K562 (cell line): ENCODE measurements at regions not wholly inside any gene's neighbourhood (a gene's known extent, or its start where the extent isn't known, plus 50 kb on each side); places are given as distances from the start of the nearest gene placed in this dataset.
A peak's percentile ranks its signal among the peaks of the same experiment; 100 is the strongest.

Experiments
- ATAC-seq: fragments of 200-7000 bp; cut with Tn5 transposase; 3 replicates; pipeline ENCODE4 v1.9.1; 2020; ENCODE audit warnings: moderate library complexity
- BruUV-seq: library from RNA; stranded (reverse); fragments of 400-500 nt; replicated peaks from 2 replicates; lab custom pipeline; 2021; lab: Mats Ljungman, UMichigan
- CTCF ChIA-PET: fragments of 300-600 bp; formaldehyde crosslinking; extraction: SDS; loops from one replicate; lab custom pipeline; 2021; ENCODE audit warnings: low intra/inter-chr PET ratio; lab: Yijun Ruan, JAX
- POLR2A ChIA-PET: fragments of 300-600, 350-650 bp; sonication (Branson Sonifier 250); formaldehyde crosslinking; extraction: SDS; loops from one replicate; lab custom pipeline; 2021; ENCODE audit warnings: antibody characterized with exemption, inconsistent platforms; lab: Yijun Ruan, JAX
- DNase-seq, 4 experiments: peaks; one replicate each; pipeline versions ENCODE4 v3.0.0 to v3.0.0-alpha.2; 2011 to 2018; ENCODE audit warnings: low spot score in 3 of 4, mixed read lengths in 3 of 4; ENCODE audit errors: extremely low read depth in 1 of 4
- FAIRE-seq: peaks from 2 replicates; lab custom pipeline; 2011; peaks lifted over from hg19 to GRCh38; lab: Jason Lieb, UNC
- H2AFZ ChIP-seq: 2 replicates; pipeline ENCODE4 v1.6.0; 2011; ENCODE audit warnings: low read depth, low read length, control low read depth, inconsistent platforms
- H3K27ac ChIP-seq: fragments of 200-600 bp; 3 replicates; pipeline ENCODE4 v1.8.0; 2011; ENCODE audit warnings: low read depth, mild to moderate bottlenecking, control low read depth, inconsistent platforms, low read length, moderate library complexity, mixed read lengths; ENCODE audit errors: extremely low read depth
- H3K27me3 ChIP-seq, 2 experiments: fragments of 300-600 bp in 1 of 2; 2 replicates in 1 of 2; 3 replicates in 1 of 2; pipeline versions ENCODE4 v1.6.0 to v1.8.0; 2011; ENCODE audit warnings: inconsistent platforms in 2 of 2, low read length in 2 of 2, mild to moderate bottlenecking in 1 of 2, mixed read lengths in 1 of 2, moderate library complexity in 1 of 2; ENCODE audit not compliant: control insufficient read depth in 2 of 2, insufficient read depth in 2 of 2
- H3K36me3 ChIP-seq: fragments of 300-600 bp; 3 replicates; pipeline ENCODE4 v1.8.0; 2011; ENCODE audit warnings: mild to moderate bottlenecking, low read length, inconsistent platforms; ENCODE audit not compliant: control insufficient read depth, insufficient read depth
- H3K4me1 ChIP-seq, 2 experiments: fragments of 200-600 bp in 1 of 2; replicated peaks in 1 of 2; 2 replicates in 1 of 2; 3 replicates in 1 of 2; pipeline versions ENCODE4 v1.5.1 to v1.8.0; 2011; ENCODE audit warnings: inconsistent platforms in 2 of 2, low read length in 2 of 2, mild to moderate bottlenecking in 1 of 2, mixed read lengths in 1 of 2, moderate library complexity in 1 of 2; ENCODE audit not compliant: control insufficient read depth in 2 of 2, insufficient read depth in 2 of 2
- H3K4me2 ChIP-seq: 2 replicates; pipeline ENCODE4 v1.6.1; 2011; ENCODE audit warnings: low read length, control low read depth, inconsistent platforms, mixed read lengths; ENCODE audit not compliant: insufficient read depth
- H3K4me3 ChIP-seq: fragments of 200-600 bp; sonication (generic), shearing (Covaris generic); 2 replicates; pipeline ENCODE4 v1.5.1; 2016; ENCODE audit warnings: control low read depth, inconsistent platforms
- H3K79me2 ChIP-seq: fragments of 200-600 bp; 3 replicates; pipeline ENCODE4 v1.8.0; 2011; ENCODE audit warnings: low read length, inconsistent platforms; ENCODE audit not compliant: control insufficient read depth, insufficient read depth
- H3K9ac ChIP-seq, 2 experiments: 2 replicates each; pipeline versions ENCODE4 v1.6.0 to v1.6.1; 2011; ENCODE audit warnings: low read depth in 2 of 2, low read length in 2 of 2, control low read depth in 1 of 2, inconsistent platforms in 1 of 2, mild to moderate bottlenecking in 1 of 2, mixed read lengths in 1 of 2; ENCODE audit not compliant: insufficient read depth in 1 of 2
- H3K9me1 ChIP-seq: one replicate; pipeline ENCODE4 v1.6.0; 2011; ENCODE audit warnings: inconsistent platforms, mild to moderate bottlenecking, low read length, moderate library complexity; ENCODE audit not compliant: control insufficient read depth, insufficient read depth
- H3K9me3 ChIP-seq: replicated peaks from 2 replicates; pipeline ENCODE4 v1.5.1; 2011; ENCODE audit warnings: low read depth, low read length, inconsistent platforms; ENCODE audit not compliant: control insufficient read depth, insufficient read depth
- H4K20me1 ChIP-seq: replicated peaks from 2 replicates; pipeline ENCODE4 v1.6.1; 2011; ENCODE audit warnings: low read length, inconsistent platforms, mixed read lengths; ENCODE audit not compliant: control insufficient read depth, insufficient read depth
- DDX20 ChIP-seq: fragments of 450-650 bp; IDR thresholded peaks from 2 replicates; pipeline ENCODE4 v1.6.1; 2016; ENCODE audit warnings: missing genetic modification characterization, low read depth, mild to moderate bottlenecking, missing compliant biosample characterization, moderate library complexity
- ESRRB ChIP-seq: fragments of 250-450 bp; sonication (Bioruptor Pico); IDR thresholded peaks from 2 replicates; pipeline ENCODE4 v1.5.0; 2020; ENCODE audit warnings: mild to moderate bottlenecking, moderate library complexity, borderline replicate concordance
- ETV6 ChIP-seq, 3 experiments: fragments of 150-350 bp in 1 of 3; sonication (generic) in 1 of 3; formaldehyde crosslinking in 1 of 3; IDR thresholded peaks; 2 replicates each; pipeline versions ENCODE4 v1.6.1 to v1.8.0; 2014 to 2022; ENCODE audit warnings: borderline replicate concordance in 2 of 3, low read depth in 2 of 3, antibody characterized with exemption in 1 of 3, low read length in 1 of 3, mild to moderate bottlenecking in 1 of 3, missing genetic modification reagents in 1 of 3
- FOXJ2 ChIP-seq: fragments of 200-800 bp; sonication (Bioruptor generic); IDR thresholded peaks from 2 replicates; pipeline ENCODE4 v1.6.1; 2016; ENCODE audit warnings: missing genetic modification characterization, missing compliant biosample characterization
- GABPB2 ChIP-seq: fragments of 250-450 bp; sonication (Bioruptor Pico); conservative IDR thresholded peaks from 2 replicates; pipeline ENCODE4 v1.5.1; 2021; ENCODE audit warnings: mild to moderate bottlenecking
- MECOM ChIP-seq: fragments of 250-450 bp; sonication (Bioruptor Pico); IDR thresholded peaks from 2 replicates; pipeline ENCODE4 v1.8.0; 2022; ENCODE audit warnings: inconsistent platforms
- NFE2 ChIP-seq: IDR thresholded peaks from 2 replicates; pipeline ENCODE4 v1.6.1; 2014; ENCODE audit warnings: antibody characterized with exemption, low read depth
- RFX1 ChIP-seq: fragments of 450-650 bp; IDR thresholded peaks from 2 replicates; pipeline ENCODE4 v1.6.1; 2016; ENCODE audit warnings: mild to moderate bottlenecking, moderate library complexity
- SMARCE1 ChIP-seq: fragments of 450-650 bp; IDR thresholded peaks from 2 replicates; pipeline ENCODE4 v1.7.1; 2016; ENCODE audit warnings: mild to moderate bottlenecking
- SOX6 ChIP-seq: fragments of 450-650 bp; IDR thresholded peaks from 2 replicates; pipeline ENCODE4 v1.6.1; 2014; ENCODE audit warnings: mild to moderate bottlenecking
- SRSF3 ChIP-seq: fragments of 200-400 bp; formaldehyde crosslinking; IDR thresholded peaks from 2 replicates; pipeline ENCODE4 v1.6.1; 2016; ENCODE audit warnings: mild to moderate bottlenecking, low read length, moderate library complexity; ENCODE audit not compliant: insufficient read depth
- STAG1 ChIP-seq: sonication (generic); formaldehyde crosslinking; IDR thresholded peaks from 2 replicates; pipeline ENCODE4 v1.5.0; 2020; ENCODE audit warnings: missing genetic modification reagents, borderline replicate concordance
- THRB ChIP-seq: fragments of 450-650 bp; formaldehyde crosslinking; conservative IDR thresholded peaks from 2 replicates; pipeline ENCODE4 v1.4.0; 2022; ENCODE audit warnings: mild to moderate bottlenecking, missing genetic modification characterization
- ZNF232 ChIP-seq: sonication (generic); formaldehyde crosslinking; IDR thresholded peaks from 2 replicates; pipeline ENCODE4 v1.8.0; 2022; ENCODE audit warnings: mild to moderate bottlenecking, missing genetic modification reagents
- ZNF324 ChIP-seq: fragments of 250-450 bp; sonication (Bioruptor Pico); IDR thresholded peaks from 2 replicates; pipeline ENCODE4 v1.4.0; 2020; ENCODE audit warnings: mild to moderate bottlenecking
- ZNF395 ChIP-seq: fragments of 200-800 bp; sonication (Bioruptor generic); IDR thresholded peaks from 2 replicates; pipeline ENCODE4 v1.6.1; 2017; ENCODE audit warnings: missing genetic modification characterization, missing compliant biosample characterization
- WGBS: fragments of 100-300 bp; shearing (Covaris generic); methylation state at CpG from one replicate; pipeline ENCODE4 v1.1.6; 2016; ENCODE audit warnings: low coverage, mixed read lengths; ENCODE audit not compliant: insufficient coverage; ENCODE audit errors: missing lambda C conversion rate; 5-methylcytosine and 5-hydroxymethylcytosine counted together
- in situ Hi-C: fragments of 300-500 bp; cut with MboI; formaldehyde crosslinking; loops from 4 replicates; pipeline ENCODE4 v1.15.0; 2018; ENCODE audit warnings: inconsistent platforms, mixed read lengths
- intact Hi-C: fragments of 100-400 bp; cut with micrococcal nuclease; formaldehyde crosslinking; loops from 2 replicates; pipeline ENCODE4 v1.14.2; 2022
- TF ChIP-seq, protein P1 (sequence below), 2 experiments: fragments of 450-650 bp; conservative IDR thresholded peaks; 2 replicates each; pipeline ENCODE4 v1.6.1; 2017; ENCODE audit warnings: mild to moderate bottlenecking in 2 of 2, moderate library complexity in 2 of 2

- WGBS = 11% methylated on average over 5 of the region's 5 CpGs
- Histone ChIP-seq H3K36me3 (no peaks in the 10 kb centered on the region), H3K4me3 (no peak overlapping the region), H3K9ac (no peak overlapping the region), H3K4me2 (no peak overlapping the region), H3K27ac (no peak overlapping the region), H3K9me3 (no peaks in the 10 kb centered on the region), H3K4me1 (no peaks in the 10 kb centered on the region; a peak in 1 of 5 replicates), H3K79me2 (no peaks in the 10 kb centered on the region), H3K27me3 (peaks cover 3 to 6% of the 10 kb centered on the region in 2 experiments; a peak in 3 of 5 replicates), H3K9me1 (no peaks in the 10 kb centered on the region), H2AFZ (peak overlapping the region; percentile 19; the same call in 1 of the 2 replicates), H4K20me1 (no peaks in the 10 kb centered on the region)
- CTCF ChIA-PET = no interaction called here
- in situ Hi-C loops = no loop called here
- intact Hi-C loops = no loop called here
- BruUV-seq = no TSS peak
- DNase-seq (no peak), FAIRE-seq (no peak), ATAC-seq (no peak)
- POLR2A ChIA-PET = interaction anchor here (0.6 to 1.1 kb wide), 2 partner anchors 76 to 883 kb away, joined by 3 read pairs; no protein-coding TSS in a partner anchor
- TF ChIP-seq ZNF232 (no peak), DDX20 (no peak), THRB (CRISPR knock-in tag) (no peak), ZNF395 (CRISPR knock-in tag) (0 out of 2 replicates have a peak, but pooled peaks have one; percentile 33), NFE2 (no peak), ZNF324 (CRISPR knock-in tag) (no peak), SMARCE1 (no peak), ETV6 (IDR thresholded peaks at IDR 0.05; ENCODE audit: borderline replicate concordance in 1 of 2, low read depth in 2 of 2, low read length in 1 of 2) (no peak), ETV6 (CRISPR knock-in tag; IDR thresholded peaks at IDR 0.05; ENCODE audit: borderline replicate concordance) (no peak), RFX1 (no peak), SRSF3 (no peak), STAG1 (CRISPR knock-in tag) (no peak), MECOM (no peak), SOX6 (no peak), GABPB2 (CRISPR knock-in tag) (no peak), FOXJ2 (tag) (no peak), ESRRB (CRISPR knock-in tag) (no peak)
- TF ChIP-seq, protein P1, sequence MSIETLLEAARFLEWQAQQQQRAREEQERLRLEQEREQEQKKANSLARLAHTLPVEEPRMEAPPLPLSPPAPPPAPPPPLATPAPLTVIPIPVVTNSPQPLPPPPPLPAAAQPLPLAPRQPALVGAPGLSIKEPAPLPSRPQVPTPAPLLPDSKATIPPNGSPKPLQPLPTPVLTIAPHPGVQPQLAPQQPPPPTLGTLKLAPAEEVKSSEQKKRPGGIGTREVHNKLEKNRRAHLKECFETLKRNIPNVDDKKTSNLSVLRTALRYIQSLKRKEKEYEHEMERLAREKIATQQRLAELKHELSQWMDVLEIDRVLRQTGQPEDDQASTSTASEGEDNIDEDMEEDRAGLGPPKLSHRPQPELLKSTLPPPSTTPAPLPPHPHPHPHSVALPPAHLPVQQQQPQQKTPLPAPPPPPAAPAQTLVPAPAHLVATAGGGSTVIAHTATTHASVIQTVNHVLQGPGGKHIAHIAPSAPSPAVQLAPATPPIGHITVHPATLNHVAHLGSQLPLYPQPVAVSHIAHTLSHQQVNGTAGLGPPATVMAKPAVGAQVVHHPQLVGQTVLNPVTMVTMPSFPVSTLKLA (conservative IDR thresholded peaks at IDR 0.05) = no peak
Measured at GRCh38 chr6:14383393-14384174, 266.0 kb downstream of the CD83 start.
